ENCODE measurements at regions not wholly inside any gene's neighbourhood (a gene's known extent, or its start where the extent isn't known, plus 50 kb on each side); places are given as distances from the start of the nearest gene placed in this dataset.

DNA sequence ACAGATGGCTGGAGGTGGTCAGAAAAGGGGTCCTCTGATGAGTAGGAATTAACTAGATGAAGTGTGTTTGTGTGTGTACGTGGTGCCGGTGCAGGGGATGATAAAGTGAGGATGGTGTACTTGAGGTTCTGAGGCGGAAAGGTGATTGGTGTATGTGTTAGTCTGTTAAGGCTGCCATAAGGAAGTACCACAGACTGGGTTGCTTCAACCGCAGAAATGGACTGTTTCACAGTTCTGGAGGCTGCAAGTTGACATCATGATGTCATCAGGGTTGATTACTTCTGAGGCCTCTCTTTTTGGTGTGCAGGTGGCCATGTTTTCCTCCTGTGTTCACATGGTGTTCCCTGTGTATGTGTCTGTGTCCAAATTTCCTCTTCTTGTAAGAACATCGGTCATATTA lies 202.4 kb upstream of the RGMA start:
- TF ChIP-seq, protein P1, sequence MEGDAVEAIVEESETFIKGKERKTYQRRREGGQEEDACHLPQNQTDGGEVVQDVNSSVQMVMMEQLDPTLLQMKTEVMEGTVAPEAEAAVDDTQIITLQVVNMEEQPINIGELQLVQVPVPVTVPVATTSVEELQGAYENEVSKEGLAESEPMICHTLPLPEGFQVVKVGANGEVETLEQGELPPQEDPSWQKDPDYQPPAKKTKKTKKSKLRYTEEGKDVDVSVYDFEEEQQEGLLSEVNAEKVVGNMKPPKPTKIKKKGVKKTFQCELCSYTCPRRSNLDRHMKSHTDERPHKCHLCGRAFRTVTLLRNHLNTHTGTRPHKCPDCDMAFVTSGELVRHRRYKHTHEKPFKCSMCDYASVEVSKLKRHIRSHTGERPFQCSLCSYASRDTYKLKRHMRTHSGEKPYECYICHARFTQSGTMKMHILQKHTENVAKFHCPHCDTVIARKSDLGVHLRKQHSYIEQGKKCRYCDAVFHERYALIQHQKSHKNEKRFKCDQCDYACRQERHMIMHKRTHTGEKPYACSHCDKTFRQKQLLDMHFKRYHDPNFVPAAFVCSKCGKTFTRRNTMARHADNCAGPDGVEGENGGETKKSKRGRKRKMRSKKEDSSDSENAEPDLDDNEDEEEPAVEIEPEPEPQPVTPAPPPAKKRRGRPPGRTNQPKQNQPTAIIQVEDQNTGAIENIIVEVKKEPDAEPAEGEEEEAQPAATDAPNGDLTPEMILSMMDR (conservative IDR thresholded peaks at IDR 0.05; ENCODE audit: low read length): no peak
- TF ChIP-seq EZH2phosphoT487 (IDR thresholded peaks at IDR 0.05; ENCODE audit: borderline replicate concordance): no peak
- peaks cover 46% of the 10 kb centered on the region for H3K4me1 ChIP-seq (ENCODE audit: insufficient read depth, low read length, poor library complexity, severe bottlenecking)
- peak overlapping the region; percentile 77 for H3K4me2 ChIP-seq (ENCODE audit: low read depth, low read length, poor library complexity, severe bottlenecking)
- H3K9me3 ChIP-seq (ENCODE audit: insufficient read depth, low read depth, low read length): no peaks in the 10 kb centered on the region
- no peaks in the 10 kb centered on the region for H3K27me3 ChIP-seq (ENCODE audit: insufficient read depth, low read length, poor library complexity, severe bottlenecking)
- H3K9ac ChIP-seq (ENCODE audit: low read depth, low read length, poor library complexity, severe bottlenecking): peak overlapping the region; percentile 42
- no peaks in the 10 kb centered on the region for H4K20me1 ChIP-seq (ENCODE audit: insufficient read depth, low read length, poor library complexity, severe bottlenecking)
- no peaks in the 10 kb centered on the region for H3K36me3 ChIP-seq (ENCODE audit: insufficient read depth, low read length)
- H3K4me3 ChIP-seq (ENCODE audit: low read length, poor library complexity, severe bottlenecking): no peak overlapping the region
- no peaks in the 10 kb centered on the region for H3K79me2 ChIP-seq (ENCODE audit: insufficient read depth, low read length)
- H2AFZ ChIP-seq (ENCODE audit: low read length): peak overlapping the region; percentile 67
- H3K9me2 ChIP-seq (replicated peaks; ENCODE audit: low read depth, low read length): no peaks in the 10 kb centered on the region
- H3F3A ChIP-seq (ENCODE audit: low read depth): peaks cover 8% of the 10 kb centered on the region; the same call in 1 of the 2 replicates

DNA sequence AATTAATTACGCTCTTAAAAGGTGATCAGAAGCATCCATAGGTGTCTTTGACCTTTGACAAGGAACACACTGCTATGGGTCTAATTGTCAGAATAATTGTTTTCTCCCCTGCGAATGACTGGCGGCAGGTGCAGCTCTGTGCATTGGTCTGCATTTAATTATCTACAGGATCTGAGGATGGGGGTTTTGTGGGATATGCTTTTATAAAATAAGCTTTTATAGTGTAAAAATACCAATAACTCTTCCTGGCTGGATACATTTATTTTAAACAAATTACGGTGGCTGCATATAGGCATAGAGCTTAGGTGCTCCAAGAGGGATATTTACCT lies 201.6 kb upstream of the RGMA start:
- Histone ChIP-seq H3K4me3 (ENCODE audit: low read length, poor library complexity, severe bottlenecking) (peak overlapping the region; percentile 52), H3K79me2 (ENCODE audit: insufficient read depth, low read length) (no peaks in the 10 kb centered on the region)

DNA sequence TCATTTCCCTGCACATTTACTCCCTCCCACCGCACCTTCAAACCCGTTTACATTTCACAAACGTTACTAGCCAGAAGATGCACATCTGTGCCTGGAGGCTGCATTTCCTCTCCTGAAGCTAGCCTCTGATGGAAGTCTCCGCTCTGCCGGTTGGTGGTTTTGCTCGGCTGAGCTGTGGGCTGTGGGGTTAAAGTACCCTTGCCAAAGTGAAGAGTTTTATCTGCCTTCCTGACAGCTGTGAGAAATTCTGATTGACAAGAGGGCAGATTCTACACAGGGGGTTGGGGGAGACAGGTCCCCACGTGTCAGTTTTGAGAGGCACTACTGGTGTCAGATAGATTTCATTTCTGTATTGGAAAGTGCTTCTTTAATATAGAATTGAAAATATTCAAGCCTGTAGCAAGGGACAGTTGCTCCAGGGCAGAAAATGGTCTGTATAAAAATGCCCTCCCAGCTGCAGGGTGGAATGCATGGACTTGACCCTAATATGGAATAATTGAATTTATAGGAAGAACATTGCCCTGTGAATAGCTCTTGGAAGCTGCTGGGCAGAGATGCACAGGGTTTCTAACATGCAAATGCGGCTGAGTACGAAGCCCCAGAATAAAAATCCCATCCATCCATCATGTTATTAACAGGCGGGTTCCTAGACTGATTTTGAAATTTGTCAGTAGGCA lies 201.1 kb upstream of the RGMA start:
- H2AFZ ChIP-seq (ENCODE audit: low read length): peak overlapping the region; percentile 61; the same call in 1 of the 2 replicates
- no peak for TF ChIP-seq EZH2phosphoT487 (IDR thresholded peaks at IDR 0.05; ENCODE audit: borderline replicate concordance)
- TF ChIP-seq, protein P1 (conservative IDR thresholded peaks at IDR 0.05; ENCODE audit: low read length): no peak
- H3K4me1 ChIP-seq (ENCODE audit: insufficient read depth, low read length, poor library complexity, severe bottlenecking): peaks cover 46% of the 10 kb centered on the region
- no peaks in the 10 kb centered on the region for H3K27me3 ChIP-seq (ENCODE audit: insufficient read depth, low read length, poor library complexity, severe bottlenecking)
- H3K4me3 ChIP-seq (ENCODE audit: low read length, poor library complexity, severe bottlenecking): peak overlapping the region; percentile 52
- H3K9me2 ChIP-seq (replicated peaks; ENCODE audit: low read depth, low read length): no peaks in the 10 kb centered on the region
- no peaks in the 10 kb centered on the region for H4K20me1 ChIP-seq (ENCODE audit: insufficient read depth, low read length, poor library complexity, severe bottlenecking)
- no peaks in the 10 kb centered on the region for H3K9me3 ChIP-seq (ENCODE audit: insufficient read depth, low read depth, low read length)
- H3K36me3 ChIP-seq (ENCODE audit: insufficient read depth, low read length): no peaks in the 10 kb centered on the region
- H3F3A ChIP-seq (ENCODE audit: low read depth): peaks cover 8% of the 10 kb centered on the region; the same call in 1 of the 2 replicates
- H3K9ac ChIP-seq (ENCODE audit: low read depth, low read length, poor library complexity, severe bottlenecking): peak overlapping the region; percentile 71
- H3K79me2 ChIP-seq (ENCODE audit: insufficient read depth, low read length): no peaks in the 10 kb centered on the region
- H3K4me2 ChIP-seq (ENCODE audit: low read depth, low read length, poor library complexity, severe bottlenecking): peak overlapping the region; percentile 77

More for the DNA sequence above, 201.6 kb upstream of the RGMA start:
- H2AFZ ChIP-seq (ENCODE audit: low read length): peak overlapping the region; percentile 67; the same call in 1 of the 2 replicates
- no peaks in the 10 kb centered on the region for H3K36me3 ChIP-seq (ENCODE audit: insufficient read depth, low read length)
- H3K27me3 ChIP-seq (ENCODE audit: insufficient read depth, low read length, poor library complexity, severe bottlenecking): no peaks in the 10 kb centered on the region
- no peaks in the 10 kb centered on the region for H3K9me2 ChIP-seq (replicated peaks; ENCODE audit: low read depth, low read length)
- H3K9ac ChIP-seq (ENCODE audit: low read depth, low read length, poor library complexity, severe bottlenecking): peak overlapping the region; percentile 42
- H3K9me3 ChIP-seq (ENCODE audit: insufficient read depth, low read depth, low read length): no peaks in the 10 kb centered on the region
- H3K4me1 ChIP-seq (ENCODE audit: insufficient read depth, low read length, poor library complexity, severe bottlenecking): peaks cover 46% of the 10 kb centered on the region
- H3F3A ChIP-seq (ENCODE audit: low read depth): peaks cover 8% of the 10 kb centered on the region; the same call in 1 of the 2 replicates
- TF ChIP-seq, protein P1 (conservative IDR thresholded peaks at IDR 0.05; ENCODE audit: low read length): no peak
- no peak for TF ChIP-seq EZH2phosphoT487 (IDR thresholded peaks at IDR 0.05; ENCODE audit: borderline replicate concordance)
- peak overlapping the region; percentile 77 for H3K4me2 ChIP-seq (ENCODE audit: low read depth, low read length, poor library complexity, severe bottlenecking)
- H4K20me1 ChIP-seq (ENCODE audit: insufficient read depth, low read length, poor library complexity, severe bottlenecking): no peaks in the 10 kb centered on the region

All from Loucy (cell line).